NOMO-1 (cell line): ENCODE measurements at regions not wholly inside any gene's neighbourhood (a gene's known extent, or its start where the extent isn't known, plus 50 kb on each side); places are given as distances from the start of the nearest gene placed in this dataset.

Source experiments
- DNase-seq, 2 experiments: peaks; one replicate each; lab custom pipeline; 2025; ENCODE audit not compliant: unreplicated experiment in 2 of 2; lab: John Stamatoyannopoulos, UW

DNA sequence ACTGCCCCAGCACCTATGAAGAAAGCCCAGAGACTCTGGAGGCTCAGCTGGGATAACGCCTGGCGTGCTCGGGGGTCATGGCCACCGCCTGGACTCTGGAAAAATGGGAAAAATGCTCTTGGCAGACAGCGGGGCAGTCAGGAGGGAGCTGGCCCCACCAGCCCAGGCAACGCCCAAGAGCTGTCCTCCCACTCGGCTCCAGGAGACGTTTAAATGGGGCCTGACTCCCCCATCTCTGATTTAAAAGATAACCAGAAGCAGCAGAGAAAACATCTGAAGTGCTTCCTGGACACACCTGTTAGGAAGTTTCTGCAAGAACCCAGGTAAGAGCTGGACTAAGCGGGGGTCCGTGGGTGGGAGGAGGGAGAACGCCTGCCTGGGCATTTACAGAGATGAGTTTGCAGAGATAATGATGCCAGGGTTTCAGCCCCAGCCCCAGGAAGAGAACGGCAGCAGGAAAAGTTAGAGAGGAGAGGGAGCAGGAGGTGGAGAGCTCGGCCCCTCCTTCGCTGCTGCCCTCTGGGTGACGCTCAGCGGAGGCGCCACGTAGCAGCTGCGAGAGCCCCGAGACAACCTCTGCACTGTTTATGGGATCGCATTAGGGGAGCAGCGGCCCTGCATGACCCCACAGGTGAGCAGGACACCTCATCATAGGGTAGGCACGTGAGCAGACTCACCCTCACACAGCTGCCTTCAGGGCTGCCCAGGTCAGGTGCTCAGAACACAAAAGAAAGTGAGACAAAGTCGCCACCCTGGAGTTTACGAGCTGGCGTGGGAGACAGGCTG, 83.5 kb upstream of the INSIG1 start:
- no peak for DNase-seq

DNA sequence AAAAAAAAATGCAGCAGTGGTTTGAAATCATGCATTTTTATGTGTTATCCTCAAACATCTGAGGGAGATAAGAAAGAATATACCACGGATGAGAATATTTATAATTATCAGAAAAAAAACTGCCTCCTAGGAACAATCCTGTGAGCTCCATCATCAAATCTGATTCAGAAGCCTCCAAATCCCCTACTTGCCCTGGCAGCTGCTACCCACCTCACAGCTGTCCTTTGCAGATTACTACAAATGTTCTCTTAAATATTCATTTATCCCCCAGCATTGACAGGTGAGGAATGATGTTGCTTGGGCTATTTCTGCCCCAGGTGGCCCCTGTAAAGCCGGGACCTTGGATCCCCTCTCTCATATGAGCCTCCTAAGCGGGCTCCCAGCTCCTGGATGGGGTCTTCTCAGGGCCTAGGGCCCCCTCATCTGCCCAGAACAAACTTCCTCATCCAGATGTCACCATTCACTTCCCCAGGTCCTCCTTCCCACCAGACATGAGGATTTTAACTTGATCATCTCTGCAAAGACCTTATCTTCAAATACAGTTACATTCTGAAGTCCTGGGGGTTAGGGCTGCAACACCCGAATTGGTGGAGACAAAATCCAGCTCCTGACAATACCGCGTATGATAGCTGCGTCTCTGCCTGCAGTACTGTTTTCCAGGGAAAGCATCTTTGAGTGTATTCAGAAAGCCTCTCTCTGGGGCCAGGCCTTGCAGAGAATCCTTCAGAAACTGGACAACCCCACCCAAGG, 81.9 kb upstream of the INSIG1 start:
- DNase-seq, result no peak

DNA sequence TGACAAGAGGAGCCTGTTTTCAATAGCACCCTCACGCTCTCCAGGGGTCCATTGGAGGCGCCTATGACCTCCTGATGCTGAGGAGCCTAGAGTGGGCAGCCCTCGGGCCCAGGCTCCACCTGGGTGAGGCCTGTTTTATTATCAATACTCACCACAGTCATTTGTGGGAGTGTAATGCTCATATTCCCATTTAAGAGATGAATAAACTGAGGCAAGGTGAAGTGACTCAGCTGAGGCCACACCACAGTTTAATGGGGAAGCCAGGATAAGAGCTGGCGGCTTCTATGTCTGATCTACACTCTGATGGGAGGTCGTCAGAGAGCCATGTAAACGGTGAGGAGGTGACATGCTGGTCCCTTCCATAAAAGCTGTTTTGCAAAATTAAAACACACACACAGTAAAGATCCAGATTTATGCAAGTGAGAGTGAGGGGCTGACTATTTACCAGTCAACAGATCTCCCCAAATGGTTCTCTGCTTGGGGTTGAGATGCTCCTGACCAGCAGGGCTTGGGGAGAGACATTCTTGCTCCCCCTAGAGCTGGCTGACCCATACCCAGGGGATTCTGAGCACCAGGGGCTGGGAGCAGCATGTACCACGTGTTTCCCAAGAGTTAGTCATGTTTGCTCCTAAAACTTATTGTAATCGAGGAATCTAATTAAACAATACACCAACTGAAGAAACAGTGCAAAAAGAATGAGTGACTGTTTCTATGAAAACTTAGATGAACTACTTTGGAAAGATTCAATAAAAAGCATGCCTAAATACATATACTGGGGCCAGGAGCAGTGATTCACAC, 81.0 kb upstream of the INSIG1 start:
- DNase-seq, result no peak

DNA sequence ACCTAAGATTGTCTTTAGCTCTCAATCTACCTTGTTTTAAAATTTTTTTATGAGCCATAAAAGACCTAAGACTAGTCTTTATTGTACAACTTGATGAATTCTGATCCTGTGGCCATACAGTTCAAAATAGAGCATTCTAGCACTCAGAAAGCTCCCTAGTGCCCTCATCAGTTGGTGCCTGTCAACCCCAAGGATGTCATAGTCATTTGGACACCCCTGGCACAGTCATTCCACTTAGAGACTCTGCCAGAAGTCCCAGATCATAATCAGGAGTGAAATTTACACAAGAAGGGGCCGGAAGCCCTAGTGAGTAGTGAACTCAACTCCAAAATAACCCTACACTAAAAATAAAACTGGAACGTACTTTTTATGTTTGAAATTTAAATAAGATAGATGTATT, 80.0 kb upstream of the INSIG1 start:
- no peak for DNase-seq

DNA sequence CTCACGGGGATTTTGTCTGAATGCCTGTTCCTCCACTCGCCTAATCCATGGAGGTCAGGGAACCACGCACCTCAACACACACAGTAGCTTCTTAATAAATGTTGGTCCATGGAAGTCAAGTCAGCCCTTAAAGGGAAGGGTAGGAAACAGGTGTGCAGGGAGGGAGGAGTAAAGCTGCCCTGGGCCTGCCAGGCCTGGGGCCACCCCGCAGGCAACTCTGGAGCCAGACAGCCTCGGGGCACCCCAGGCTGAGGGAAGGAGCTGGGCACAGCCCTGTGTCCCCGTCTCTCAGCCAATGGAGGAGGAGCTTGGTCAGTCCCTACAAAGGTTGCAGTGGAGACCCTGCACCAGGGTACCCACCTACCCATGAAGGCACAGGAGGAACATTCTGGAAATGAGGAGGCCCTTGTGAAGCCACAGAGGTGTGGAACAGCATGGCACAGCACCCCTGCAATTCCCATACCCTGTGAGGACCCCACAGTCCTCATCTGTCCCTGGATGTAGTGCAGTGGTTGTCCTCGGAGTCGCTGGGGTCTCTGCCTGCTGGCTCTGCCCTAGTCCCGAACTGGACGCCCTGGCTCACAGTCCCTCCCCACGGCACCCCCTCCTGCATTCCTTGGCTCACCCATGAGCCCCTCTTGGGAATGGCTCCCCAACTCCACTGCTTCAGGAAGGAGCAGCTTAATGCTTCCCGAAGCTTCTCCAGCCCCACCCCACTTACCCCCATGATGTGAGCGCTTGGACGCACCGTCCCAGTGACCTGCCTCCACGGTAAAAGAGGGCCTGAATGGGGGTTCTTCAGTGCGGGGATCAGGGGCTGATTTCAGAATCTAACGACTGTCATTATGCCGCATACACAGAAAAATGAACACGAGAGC, 79.2 kb upstream of the INSIG1 start:
- no peak for DNase-seq

DNA sequence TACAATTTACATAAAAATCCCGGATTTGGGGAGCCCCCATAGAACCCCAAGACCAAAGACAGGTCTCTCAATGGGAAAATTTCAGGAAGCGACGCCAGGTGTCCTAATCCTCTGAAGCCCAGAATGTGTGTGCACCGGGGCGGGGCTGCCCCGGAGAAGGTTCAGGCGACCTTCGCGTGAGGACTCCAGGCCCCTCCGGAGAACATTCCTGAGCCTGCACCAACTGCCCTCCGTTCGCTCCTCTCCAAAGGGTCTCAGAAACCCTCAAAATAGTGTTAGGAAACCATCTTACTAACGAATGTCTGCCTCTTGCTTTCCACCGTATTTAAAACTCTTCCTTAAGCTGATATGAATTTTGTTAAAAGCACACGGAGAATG, 78.5 kb upstream of the INSIG1 start:
- no peak for DNase-seq

DNA sequence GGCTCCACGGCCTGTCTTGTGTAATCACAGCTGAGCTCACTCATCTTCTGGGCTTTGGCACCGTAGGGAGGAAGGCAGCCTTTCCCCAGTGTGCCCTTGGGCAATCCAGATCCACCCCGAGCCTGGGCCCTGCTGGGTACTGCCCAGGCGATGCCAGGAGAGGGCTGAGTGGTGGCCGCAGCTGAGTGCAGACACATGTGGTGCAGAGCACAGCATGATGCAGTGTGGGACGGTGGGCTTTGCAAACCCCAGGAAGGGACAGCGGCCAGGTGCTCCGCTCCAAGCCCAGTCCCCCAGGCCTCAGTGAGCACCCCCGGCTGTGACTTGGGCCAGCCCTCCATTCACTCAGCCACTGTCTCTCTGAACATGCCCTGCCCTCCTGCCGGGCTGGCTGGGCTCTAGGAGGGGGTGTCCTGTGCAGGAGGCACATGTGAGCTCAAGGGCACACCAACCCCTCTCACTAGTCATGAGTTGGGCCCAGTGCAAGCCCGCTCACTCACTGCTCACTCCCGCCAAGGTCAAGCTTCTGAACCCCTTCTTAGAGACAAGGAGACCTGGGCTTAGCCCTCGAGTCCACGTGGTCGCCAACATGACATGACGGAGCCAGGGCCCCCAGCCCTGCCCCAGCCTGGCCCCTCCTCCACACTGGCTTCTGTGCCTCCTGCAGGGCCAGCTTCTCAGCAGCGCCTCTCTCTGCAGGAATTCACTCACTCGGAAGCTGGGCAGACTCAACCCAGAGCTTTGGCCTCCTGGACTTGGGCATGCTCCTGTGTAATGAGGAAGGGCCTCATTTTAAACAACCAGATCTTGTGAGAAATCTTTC, 77.5 kb upstream of the INSIG1 start:
- no peak for DNase-seq

DNA sequence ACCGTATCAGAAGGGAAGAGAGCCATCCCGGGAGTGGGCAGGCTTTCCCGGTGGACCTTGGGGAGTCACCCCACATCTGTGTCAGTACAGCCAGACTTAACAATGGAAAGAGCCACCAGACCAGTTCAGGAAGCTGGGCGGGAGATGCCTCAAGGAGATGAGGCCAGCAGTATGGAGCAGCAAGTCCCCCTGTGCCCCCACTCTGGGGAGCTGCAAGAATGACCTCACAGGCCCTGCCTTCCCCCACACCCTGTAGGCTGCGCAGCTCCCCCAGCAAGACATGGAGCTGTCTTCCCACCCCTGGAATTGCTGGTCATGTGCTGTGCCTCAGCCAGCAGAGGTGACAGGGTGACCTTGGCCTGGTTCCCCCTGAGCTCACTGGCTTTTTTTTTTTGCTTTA, 76.8 kb upstream of the INSIG1 start:
- DNase-seq, result no peak

DNA sequence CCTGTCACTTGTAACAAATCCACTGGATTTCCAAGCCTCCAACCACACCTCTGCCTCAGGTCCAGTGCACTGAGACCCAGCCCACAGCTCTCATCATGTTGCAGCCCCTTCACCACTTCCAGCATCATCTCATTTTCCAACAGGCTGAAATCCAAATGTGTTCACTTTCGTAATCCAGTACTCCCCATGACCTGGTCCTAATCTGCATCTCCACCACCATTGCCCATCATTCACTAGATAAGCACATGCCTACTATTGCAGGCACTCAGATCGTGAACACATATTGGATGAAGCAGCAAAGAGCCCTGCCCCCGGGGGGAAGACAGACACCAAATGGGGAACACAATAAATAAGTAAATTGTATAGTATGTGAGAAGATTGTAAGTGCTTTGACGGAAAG, 76.1 kb upstream of the INSIG1 start:
- no peak for DNase-seq

DNA sequence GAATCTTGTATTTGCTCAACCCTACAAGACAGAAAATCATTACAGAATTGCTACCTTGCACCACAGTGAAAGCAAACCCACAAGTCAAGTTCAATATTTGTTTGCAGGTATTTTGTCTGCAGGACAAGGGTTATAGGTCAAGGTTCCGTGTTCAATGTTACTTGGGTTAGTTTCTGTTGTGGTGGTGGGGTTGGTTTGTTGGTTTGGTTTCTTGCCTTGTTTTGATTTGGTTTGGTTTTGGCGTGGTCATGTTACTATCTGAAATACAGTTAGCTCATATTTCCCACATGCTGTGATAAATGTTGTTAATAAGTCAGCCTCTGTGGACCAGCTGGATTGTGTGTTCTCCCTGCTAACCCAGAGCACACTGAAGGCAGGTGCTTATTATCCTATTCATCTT, 75.6 kb upstream of the INSIG1 start:
- DNase-seq, result no peak

DNA sequence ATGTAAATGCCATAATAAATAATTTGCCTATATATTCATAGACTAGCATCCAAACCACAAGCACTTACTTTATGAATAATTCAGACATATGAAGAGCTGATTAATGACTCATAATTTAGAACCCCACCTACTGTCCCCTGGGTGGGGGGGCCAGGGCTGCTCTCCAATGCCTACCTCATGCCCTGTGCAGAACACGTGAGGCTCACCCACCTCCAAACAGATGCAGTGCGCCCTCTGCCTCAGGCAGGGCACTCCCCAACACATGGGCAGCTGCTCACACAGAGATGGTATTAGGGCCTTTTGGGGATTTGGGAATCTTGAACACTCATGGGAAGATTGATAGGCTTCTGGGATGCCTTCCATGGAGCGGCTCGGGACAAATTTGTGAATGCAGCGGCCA, 75.1 kb upstream of the INSIG1 start:
- no peak for DNase-seq

DNA sequence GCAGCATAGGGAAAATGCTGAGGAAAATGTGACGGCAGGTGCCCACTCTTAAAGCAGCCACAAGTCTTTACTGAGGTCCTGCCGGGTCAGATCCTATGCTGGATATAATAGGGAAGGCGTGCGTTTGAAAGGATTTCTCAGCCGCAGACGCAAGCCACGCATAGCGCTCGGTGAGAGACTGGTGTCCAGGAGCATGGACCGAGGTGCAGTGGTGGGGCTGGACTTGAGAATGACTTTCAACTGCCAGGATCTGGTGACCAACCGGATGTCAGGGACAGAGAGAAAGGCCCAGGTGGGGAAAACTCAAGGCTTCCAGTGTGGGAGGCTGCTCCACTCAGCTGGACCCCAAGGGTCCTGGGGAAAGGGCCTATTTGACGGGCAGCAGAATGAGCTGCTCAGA, 74.7 kb upstream of the INSIG1 start:
- DNase-seq, result no peak

DNA sequence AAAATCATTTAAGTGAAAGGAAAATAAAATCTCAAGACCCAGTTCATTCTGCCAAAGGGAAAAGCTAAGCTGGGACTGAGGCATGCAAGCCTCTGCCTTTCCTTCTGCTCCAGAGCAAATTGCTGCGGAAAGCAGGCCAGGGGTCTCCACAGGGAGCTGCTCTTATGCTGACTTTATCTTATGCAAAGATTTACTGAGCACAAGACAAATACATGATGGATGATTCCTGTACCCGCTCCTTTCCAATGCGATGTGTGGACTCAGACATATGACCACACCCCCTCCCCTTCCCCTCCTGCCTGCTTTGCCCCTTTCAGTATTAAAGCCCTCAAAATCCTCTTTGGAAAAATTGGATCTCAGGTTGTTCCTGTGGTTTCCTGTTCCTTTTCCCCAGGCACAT, 74.2 kb upstream of the INSIG1 start:
- no peak for DNase-seq

DNA sequence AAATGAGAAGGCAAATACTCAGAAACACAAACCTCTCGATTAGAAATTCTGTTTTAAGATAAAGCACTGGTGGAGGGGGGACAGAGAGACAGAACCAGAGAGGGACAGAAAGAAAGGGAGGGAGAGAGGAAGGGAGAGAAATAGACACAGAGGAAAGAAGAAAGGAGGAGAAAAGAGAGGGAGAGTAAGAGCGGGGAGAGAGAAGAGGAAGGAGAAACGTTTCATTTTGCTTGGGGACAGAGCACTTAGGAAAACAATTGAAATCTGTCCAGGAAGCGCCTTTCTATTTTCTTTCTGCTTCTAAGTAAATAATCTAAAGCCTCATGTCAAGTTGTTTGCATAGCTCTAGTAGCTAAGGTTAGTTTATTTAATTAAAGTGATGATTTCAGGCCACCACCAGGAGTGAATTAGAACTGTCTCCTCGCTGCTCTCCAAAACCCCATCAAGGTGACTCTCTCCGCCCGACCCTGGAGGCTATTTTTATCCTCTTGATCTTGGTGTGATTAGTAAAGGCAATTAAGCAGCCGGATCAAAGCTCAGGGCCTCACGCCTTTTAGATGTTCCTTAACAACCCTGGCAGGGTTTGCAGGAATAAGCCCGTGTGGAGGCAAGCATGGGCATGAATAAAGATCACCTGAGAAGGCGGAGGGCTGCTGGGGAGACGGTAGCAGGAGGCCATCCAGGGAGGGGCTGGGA, 73.4 kb upstream of the INSIG1 start:
- DNase-seq, result no peak

DNA sequence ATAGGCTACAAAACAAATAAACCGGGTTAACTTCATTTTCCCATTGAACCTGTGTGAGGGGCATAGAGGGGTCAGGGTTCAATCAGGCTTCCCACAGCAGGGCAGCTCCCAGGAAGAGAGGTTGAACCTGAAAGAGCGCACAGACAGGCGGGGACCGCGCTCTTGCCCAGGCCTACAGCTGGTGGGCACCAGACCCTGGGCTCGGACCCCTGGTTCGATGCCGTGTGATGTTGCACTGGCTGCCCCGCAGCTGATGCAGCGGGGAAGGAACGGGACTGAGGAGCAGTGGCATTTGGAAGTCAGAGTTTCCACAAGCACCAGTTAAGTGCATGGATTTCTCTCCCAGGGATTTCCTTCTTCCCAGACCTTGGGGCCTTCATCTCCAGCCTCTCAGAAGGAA, 72.6 kb upstream of the INSIG1 start:
- no peak for DNase-seq

DNA sequence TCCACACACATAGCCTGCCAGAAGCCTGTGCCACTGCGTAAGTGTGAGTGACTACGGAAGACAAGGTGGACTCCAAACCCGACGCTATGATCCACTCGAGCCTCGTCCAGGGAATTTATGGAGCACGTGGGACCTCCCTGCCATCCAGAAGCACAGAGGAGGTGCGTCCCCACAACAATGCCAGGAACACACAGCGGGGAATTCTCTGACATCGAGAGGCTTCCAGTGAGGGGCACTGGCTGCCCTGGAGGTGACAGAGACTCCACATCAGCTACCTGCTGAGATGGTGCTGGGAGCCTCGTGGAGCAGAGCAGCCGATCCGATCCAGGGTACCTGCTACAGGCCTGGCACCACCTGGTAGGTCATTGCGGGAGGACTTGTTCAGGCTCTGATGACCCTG, 72.2 kb upstream of the INSIG1 start:
- DNase-seq, result no peak

DNA sequence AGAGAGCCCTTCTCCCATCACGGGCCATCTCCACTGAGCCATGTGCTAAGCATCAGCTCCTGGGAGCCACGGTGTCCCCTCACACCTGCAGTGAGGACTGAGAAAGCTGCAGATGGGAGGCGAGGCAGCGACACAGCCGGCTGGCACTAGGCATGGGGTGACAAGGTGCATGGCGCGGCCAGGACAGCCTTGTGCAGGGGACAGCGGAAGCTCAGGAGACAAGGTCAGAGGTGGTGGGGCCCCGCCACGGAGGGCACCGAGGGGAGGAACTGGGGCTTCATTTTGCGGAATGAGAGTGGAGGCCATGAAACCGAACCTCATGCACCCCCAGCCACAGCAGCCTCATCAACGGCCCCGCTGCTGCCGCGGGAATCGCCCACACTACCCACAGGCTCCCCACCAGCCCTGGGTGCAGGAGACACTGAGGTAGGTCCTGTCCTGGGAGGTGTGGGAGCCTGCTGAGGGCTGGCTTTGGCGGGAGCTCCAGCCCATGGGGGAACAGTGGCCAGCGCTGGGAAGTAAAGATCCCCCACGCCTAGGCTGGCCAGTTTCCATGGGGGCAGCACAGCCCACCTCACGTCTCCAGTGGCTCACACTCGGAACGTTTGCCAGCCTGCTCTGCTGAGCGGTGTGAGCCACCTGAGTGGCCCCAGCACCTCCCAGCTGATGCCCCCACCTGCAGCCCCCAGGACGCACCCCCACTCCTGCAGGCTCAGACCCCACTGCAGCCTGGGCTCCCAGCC, 71.2 kb upstream of the INSIG1 start:
- DNase-seq, result no peak

DNA sequence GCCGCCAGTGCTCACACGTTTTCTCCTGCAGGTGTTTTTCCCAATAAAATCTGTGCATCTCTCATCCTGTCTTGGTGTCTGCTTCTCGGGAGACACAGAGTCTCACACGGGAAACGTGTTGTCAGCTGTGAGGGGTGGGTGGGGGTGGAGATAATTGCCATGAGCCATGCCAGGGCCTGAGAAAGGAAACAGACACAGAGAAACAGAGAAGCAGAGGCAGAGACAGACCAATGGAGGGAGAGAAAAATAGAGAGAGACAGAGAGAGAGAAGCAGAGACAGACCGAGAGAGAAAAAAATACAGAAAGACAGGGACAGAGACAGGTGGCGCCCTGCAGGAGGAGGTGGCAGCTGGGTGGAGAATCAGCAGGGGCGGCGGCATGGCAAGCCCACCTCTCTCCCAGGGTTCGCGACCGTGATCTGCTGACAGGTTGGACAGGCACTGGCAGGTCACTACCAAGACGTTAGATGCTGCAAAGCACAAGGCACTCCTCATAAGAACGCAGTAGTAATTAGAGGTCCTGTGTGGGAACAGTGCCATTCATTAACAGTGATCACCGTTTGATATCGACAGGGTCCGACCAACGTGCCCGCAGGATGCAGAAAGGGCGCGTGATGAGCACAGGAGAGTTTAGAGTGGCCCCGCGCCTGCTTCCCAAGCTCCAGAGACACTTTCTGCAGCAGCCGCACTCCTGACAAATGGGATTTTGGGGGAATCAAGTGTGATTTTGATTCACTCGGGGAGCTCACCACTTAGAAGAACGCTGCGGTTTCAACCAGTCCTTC, 70.5 kb upstream of the INSIG1 start:
- no peak for DNase-seq
